ENCODE measurements at regions not wholly inside any gene's neighbourhood (a gene's known extent, or its start where the extent isn't known, plus 50 kb on each side); places are given as distances from the start of the nearest gene placed in this dataset.
A peak's percentile ranks its signal among the peaks of the same experiment; 100 is the strongest.

GRCh38 chr13:73399347-73400216, 340.8 kb downstream of the KLF5 start:
- DNase-seq (ENCODE audit: low read depth), result no peak

- DNase-seq (ENCODE audit: low read depth), result no peak
Observed at GRCh38 chr13:73397496-73398305, 338.9 kb downstream of the KLF5 start.

GRCh38 chr13:73394066-73394465, 335.3 kb downstream of the KLF5 start:
- no peak for DNase-seq (ENCODE audit: low read depth)

DNA sequence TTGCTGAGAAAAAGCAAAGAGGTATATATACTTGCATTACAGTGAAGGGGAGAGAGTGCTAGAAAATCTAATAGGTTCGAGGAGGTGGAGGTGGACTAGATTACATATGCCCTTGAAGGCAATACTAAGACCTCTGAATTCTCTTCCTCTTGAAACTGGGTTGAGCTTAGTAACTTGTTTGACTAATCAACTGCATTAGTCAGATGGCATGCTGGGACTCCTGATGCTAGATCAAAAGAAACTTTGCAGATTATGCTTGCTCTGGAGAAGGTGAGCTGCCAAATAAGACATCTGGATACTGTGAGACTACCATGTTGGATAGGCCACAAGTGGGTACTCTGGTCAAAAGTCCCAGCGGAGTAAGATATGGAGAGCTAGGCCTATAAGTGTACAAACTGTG, 331.3 kb downstream of the KLF5 start:
- no peak for DNase-seq (ENCODE audit: low read depth)

- DNase-seq (ENCODE audit: low read depth), result no peak
Observed at GRCh38 chr13:73388586-73388985, 329.8 kb downstream of the KLF5 start.

DNA sequence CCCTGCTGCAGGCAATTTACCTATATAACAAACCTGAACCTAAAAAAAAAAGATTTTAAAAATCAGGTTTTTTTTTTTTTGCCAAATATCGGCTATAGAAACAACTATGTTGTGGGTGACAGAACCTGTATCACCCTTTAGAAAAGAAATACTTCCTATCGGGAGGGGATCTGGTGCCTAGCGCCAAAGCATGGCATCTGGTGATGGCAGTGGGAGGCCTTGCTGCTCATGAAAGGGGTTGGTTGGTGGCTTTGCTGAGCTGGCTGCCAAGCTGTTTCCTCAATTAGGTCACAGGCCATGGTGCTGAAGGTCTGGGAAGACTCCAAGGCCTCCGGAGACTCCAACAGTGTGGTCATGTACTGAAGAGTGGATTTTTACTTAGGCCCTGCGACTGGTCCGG, 328.5 kb downstream of the KLF5 start:
- no peak for DNase-seq (ENCODE audit: low read depth)

- DNase-seq (ENCODE audit: low read depth), result no peak
Observed at GRCh38 chr13:73385848-73386247, 327.0 kb downstream of the KLF5 start.

GRCh38 chr13:73372666-73373627, 314.1 kb downstream of the KLF5 start:
- DNase-seq (ENCODE audit: low read depth), result no peak

DNA sequence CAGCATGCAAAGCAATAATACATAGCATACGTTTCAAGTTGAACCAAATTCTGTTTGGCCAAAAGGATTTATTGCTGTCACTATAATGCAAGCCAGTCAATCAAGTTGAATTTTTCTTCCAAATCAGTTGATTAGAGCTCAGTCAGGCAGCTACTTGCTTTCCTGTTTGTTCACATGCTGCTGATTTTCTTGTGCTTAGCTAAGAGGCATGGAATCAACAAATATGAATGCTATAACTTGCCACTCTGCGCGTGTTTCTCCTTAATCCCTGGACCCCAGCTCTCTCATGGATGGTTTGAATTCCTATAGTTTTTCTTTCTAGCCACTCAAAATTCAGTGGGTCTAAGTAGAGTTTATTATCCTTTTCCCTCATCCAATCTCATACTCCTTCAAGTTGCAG, 311.3 kb downstream of the KLF5 start:
- DNase-seq (ENCODE audit: low read depth), result no peak

- no peak for DNase-seq (ENCODE audit: low read depth)
Observed at GRCh38 chr13:73369095-73369494, 310.3 kb downstream of the KLF5 start.

GRCh38 chr13:73368608-73369007, 309.8 kb downstream of the KLF5 start:
- DNase-seq (ENCODE audit: low read depth), result no peak

- no peak for DNase-seq (ENCODE audit: low read depth)
Observed at GRCh38 chr13:73367886-73368285, 309.1 kb downstream of the KLF5 start.

DNA sequence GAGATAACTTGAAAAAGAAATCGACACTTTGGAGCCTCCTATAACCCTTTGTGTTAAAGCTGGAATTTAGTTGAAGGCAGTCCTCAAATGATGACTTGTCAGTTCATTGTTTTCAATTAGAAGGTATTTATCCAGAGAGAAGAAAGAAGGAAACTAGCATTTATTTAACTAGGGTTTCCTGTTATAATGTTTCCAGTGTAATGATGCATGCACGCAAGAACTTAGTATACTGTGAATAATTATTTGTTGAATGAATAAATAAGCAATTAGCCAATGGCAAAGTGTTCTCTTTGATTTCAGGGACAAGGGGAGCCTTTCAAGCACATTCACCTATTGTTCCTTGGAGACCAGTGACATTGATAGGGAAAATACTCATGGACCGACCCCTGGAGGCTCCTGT, 307.4 kb downstream of the KLF5 start:
- DNase-seq (ENCODE audit: low read depth), result no peak

DNA sequence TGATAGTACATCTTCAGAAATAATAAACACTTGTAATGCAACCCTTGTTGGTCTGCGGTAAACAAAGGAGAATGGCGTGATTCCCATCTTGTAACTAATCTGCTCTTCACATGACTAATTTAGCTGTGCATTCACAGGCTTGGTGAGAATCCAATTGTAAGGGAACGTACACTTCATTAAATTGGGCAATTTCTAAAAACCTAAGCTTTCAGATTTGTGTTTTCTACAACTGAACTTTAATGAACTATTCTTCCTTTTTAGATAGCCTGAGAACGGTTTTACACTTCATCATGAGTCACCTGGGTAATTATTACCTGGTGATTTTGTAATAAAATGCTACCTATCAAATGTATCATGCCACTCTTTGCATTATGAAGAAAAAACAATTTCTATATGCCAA, 306.9 kb downstream of the KLF5 start:
- DNase-seq (ENCODE audit: low read depth), result no peak

DNA sequence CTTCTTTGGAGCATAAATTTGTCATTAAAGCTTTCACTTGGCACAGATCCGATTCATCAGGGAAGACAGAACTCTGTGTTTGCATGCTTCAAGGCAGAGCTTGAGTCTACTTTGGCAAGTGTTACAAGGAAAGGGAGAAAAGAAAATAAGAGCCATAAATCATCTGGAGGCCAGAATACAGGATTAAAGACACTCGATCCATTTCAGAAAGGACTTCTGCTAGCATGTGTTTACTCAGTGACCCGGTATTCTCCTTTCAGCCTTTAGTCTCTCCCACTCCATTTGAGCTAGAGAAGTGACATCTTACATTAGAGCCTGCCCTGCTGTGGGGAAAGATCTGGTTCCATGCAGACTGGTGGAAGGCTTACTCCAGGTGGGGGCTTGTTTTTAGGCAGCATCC, 306.4 kb downstream of the KLF5 start:
- no peak for DNase-seq (ENCODE audit: low read depth)

DNA sequence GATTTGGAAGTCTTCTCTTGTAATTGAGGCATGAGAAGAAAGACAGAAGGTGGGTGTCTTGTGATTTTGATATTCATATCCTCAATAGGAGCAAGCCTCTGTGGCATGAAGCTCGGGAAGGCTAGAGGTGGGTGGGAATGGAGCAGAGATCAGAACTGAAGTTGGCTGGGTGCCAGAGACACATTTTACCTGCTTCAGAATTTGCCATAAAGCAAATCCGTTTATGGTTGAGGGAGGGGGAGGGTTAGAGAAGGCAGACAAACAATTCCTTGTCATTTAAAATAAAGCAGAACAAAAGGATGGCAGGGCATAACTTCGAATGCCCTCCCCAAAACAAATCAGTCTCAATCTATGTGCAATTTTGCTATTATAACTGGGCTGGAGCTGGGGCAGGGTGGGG, 305.9 kb downstream of the KLF5 start:
- no peak for DNase-seq (ENCODE audit: low read depth)

- no peak for DNase-seq (ENCODE audit: low read depth)
Observed at GRCh38 chr13:73358606-73359095, 299.8 kb downstream of the KLF5 start.

GRCh38 chr13:73355134-73355533, 296.3 kb downstream of the KLF5 start:
- DNase-seq (ENCODE audit: low read depth), result no peak

- no peak for DNase-seq (ENCODE audit: low read depth)
Observed at GRCh38 chr13:73351730-73352129, 292.9 kb downstream of the KLF5 start.

- DNase-seq (ENCODE audit: low read depth), result peak; percentile 79
Observed at GRCh38 chr13:73341748-73342147, 282.9 kb downstream of the KLF5 start.

- DNase-seq (ENCODE audit: low read depth), result peak; percentile 40
Observed at GRCh38 chr13:73340069-73340468, 281.3 kb downstream of the KLF5 start.

DNA sequence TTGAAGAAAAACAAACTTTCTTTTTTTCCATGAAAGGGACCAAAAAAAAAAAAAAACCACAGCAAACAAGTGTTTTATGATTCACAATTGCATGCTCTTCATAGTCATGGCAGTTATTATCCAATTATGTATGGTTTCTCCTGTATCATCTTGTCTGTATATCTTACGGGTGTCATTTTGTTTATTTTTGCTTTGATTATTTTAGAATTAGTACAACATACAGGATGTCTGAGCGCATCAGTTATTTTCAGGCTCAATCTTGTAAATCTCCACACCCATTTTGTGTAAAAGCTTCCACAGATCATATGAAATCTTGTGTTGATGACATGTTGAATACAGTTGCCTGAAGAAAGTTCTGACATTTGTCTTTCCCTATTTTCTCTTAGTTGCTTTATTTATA, 280.3 kb downstream of the KLF5 start:
- peak; percentile 22 for DNase-seq (ENCODE audit: low read depth)

Measured in M059J (cell line).